Astrocyte of the spinal cord (primary cell): ENCODE measurements at regions not wholly inside any gene's neighbourhood (a gene's known extent, or its start where the extent isn't known, plus 50 kb on each side); places are given as distances from the start of the nearest gene placed in this dataset.
"Not testable (repeated sequence)": the region's sequence is repeated elsewhere in the genome, so short reads cannot be mapped to it uniquely, and the experiment has no call there.

ENCODE experiments used
- DNase-seq: peaks from one replicate; pipeline ENCODE4 v3.0.0; 2011; ENCODE audit warnings: low read depth, low spot score
- H3K4me3 ChIP-seq: 2 replicates; pipeline ENCODE4 v1.5.1; 2011; ENCODE audit warnings: low read depth, mild to moderate bottlenecking, low read length, moderate library complexity
- in situ Hi-C: cut with HindIII; loops from 2 replicates; pipeline ENCODE4 v1.10.0; 2017; ENCODE audit warnings: low sequenced_read_pairs
- TF ChIP-seq, protein P1 (sequence below): IDR thresholded peaks from 2 replicates; pipeline ENCODE4 v1.5.1; 2012; ENCODE audit warnings: low read depth, mild to moderate bottlenecking, low read length, inconsistent platforms

DNA sequence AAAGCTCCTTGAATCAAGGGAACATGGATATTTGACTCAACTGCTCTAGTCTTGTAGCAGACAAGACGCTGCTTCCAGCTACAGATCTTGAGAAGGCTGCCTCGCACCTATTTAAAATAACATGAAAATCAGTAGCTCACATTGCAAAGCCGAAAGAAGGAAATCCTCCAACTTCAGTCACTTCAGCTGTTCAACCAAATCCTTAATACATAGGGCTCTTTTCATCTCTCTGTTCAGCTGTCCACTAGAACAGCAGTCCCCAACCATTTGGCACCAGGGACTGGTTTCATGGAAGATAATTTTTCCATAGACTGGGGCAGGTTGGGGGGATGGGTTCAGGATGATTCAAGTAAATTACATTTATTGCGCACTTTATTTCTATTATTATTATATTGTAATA lies 1116.0 kb upstream of the TMEM132C start:
- in situ Hi-C loops, result no loop called here
- H3K4me3 ChIP-seq, result no peak overlapping the region
- TF ChIP-seq, protein P1, sequence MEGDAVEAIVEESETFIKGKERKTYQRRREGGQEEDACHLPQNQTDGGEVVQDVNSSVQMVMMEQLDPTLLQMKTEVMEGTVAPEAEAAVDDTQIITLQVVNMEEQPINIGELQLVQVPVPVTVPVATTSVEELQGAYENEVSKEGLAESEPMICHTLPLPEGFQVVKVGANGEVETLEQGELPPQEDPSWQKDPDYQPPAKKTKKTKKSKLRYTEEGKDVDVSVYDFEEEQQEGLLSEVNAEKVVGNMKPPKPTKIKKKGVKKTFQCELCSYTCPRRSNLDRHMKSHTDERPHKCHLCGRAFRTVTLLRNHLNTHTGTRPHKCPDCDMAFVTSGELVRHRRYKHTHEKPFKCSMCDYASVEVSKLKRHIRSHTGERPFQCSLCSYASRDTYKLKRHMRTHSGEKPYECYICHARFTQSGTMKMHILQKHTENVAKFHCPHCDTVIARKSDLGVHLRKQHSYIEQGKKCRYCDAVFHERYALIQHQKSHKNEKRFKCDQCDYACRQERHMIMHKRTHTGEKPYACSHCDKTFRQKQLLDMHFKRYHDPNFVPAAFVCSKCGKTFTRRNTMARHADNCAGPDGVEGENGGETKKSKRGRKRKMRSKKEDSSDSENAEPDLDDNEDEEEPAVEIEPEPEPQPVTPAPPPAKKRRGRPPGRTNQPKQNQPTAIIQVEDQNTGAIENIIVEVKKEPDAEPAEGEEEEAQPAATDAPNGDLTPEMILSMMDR, result no peak
- DNase-seq, result no peak

DNA sequence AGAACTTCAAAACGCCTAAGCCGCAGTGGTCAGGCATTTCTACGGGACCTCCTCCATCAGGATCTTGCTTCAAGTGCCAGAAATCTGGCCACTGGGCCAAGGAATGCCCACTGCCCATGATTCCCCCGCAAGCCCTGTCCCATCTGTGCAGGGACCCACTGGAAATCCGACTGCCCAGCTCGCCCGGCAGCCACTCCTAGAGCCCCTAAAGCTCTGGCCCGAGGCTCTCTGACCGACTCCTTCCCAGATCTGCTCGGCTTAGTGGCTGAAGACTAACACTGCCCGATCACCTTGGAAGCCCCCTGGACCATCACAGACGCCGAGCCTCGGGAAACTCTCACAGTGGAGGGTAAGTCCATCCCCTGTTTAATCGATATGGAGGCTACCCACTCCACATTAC lies 1113.0 kb upstream of the TMEM132C start:
- H3K4me3 ChIP-seq, result no peak overlapping the region
- TF ChIP-seq, protein P1, result no peak
- DNase-seq, result no peak
- in situ Hi-C loops, result no loop called here

DNA sequence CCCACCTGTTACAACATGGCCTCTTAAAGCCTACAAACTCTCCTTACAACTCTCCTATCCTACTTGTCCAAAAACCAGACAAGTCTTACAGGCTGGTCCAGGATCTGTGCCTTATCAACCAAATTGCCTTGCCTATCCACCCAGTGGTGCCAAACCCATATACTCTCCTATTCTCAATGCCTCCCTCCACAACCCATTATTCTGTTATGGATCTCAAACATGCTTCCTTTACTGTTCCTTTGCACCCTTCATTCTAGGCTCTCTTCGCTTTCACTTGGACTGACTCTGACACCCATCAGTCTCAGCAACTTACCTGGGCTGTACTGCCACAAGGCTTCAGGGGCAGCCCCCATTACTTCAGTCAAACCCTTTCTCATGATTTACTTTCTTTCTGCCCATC lies 1112.1 kb upstream of the TMEM132C start:
- DNase-seq, in situ Hi-C loops, H3K4me3 ChIP-seq: not testable (repeated sequence)

DNA sequence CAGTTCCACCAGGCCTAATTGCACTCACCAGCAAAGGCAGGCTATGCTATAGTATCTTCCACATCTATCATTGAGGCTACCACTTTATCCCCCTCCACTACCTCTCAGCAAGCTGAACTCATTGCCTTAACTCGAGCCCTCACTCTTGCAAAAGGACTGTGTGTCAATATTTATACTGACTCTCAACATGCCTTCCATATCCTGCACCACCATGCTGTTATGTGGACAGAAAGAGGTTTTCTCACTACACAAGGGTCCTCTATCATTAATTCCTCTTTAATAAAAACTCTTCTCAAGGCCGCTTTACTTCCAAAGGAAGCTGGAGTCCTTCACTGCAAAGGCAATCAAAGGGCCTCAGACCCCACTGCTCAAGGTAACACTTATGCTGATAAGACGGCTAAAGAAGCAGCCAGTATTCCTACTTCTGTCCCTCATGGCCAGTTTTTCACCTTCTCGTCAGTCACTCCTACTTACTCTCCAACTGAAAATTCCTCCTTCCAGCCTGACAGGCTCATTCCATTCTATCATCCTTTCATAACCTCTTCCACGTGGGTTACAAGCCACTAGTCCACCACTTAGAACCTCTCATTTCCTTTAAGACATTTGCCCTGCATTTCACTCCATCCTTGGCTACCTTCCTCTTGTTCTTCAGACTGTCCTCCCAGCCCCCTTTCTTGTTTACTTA lies 1110.9 kb upstream of the TMEM132C start:
- in situ Hi-C loops, DNase-seq, H3K4me3 ChIP-seq: not testable (repeated sequence)

DNA sequence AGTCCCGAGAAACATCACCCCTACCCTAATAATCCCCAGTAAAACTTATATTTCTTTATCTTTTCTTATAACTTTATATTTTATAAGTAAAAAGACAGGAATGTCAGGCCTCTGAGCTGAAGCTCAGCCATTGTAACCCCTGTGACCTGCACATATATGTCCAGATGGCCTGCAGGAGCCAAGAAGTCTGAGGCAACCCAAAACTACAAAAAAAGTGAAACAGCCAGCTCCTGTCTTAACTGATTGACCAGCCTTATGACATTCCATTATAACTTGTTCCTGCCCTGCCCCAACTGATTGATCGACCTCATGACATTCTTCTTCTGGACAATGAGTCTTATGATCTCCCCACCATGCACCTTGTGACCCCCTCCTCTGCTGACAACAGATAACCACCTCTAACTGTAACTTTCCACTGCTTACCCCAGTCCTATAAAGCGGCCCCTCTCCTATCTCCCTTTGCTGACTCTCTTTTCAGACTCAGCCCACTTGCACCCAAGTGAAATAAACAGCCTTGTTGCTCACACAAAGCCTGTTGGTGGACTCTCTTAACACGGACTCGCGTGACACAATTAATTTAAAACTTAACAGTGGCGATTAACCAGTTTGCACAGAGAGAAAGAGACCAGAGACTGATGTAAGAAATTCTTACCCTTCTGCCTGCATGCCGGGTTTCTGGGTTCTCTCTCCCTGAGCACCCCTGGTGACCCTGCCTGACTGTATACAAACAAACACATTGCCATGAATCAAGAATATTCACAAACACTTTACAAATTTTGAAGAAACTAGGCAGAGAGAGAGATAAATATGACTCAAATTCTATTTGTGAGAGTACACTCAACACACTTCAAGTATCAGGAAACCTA lies 1109.2 kb upstream of the TMEM132C start:
- in situ Hi-C loops, result not testable (repeated sequence)

DNA sequence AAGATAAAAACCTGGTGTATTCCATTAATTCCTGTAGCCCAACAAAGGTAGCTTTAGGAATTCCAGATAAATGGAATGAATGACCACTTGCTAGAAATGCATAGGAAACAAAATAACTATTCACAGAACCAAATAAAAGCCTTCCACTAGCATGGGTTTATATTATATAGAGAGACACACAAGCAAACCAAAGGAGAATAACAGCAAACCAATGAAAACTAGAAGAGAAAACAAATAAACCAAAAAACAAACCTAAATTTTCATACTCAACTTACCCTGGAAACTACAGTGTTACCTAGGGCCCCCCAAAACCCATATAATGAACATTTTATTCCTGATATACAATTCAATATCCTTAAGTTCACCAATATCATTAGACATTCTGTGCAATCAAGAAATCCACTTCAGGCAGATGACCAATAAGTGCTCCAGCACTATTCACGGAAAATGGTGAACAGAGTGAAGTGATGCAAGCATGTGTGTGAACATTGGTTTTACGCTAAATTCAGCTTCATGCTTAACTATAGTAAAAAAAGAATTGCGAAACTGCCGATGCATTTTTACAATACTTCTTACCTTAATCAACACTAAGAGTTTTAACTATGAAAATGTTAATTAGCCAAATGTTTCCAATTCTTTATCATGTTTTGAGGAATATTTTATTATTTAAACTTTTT lies 1108.4 kb upstream of the TMEM132C start:
- no peak overlapping the region for H3K4me3 ChIP-seq
- no peak for DNase-seq
- in situ Hi-C loops, result no loop called here
- TF ChIP-seq, protein P1, result no peak

More for the DNA sequence above, 1109.2 kb upstream of the TMEM132C start:
- DNase-seq, H3K4me3 ChIP-seq: not testable (repeated sequence)

DNA sequence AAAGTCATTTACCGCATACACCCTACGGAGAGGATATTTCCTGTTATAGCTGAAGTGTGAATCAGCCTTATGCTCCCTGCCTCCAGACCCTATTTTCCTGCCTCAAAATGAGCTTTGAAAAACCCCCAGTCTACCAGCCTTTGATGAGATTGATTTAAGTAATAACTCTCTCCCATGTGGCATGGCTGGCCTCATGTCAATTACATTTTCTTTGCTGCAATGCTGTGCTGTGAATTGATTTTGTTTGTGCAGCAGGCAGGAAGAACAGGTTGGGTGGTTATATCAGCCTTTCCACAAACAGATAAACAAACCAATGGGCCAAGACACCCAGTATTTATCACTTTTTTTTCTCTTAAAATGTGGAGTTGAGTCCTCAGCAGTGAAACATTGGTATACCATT lies 1105.5 kb upstream of the TMEM132C start:
- no peak for DNase-seq
- TF ChIP-seq, protein P1, result no peak
- no peak overlapping the region for H3K4me3 ChIP-seq
- in situ Hi-C loops, result no loop called here

DNA sequence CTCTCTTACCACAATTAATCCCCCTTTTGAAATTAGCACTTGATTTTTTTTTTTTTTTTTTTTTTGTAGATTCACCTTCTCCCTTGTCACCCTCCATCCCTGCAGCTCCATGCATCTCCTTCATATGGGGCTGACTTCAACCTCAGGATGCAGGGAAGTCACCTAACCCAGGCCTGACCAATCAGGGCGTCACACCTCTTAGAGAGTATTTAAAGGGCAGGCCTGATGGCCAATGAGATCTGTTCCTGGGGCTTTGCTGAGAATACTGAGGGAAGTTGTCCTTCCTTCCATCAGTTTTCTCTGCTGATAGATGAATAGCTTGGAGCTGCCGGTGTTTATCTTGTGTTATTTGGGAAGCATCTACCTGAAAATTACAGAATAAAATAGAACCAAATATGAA lies 1104.7 kb upstream of the TMEM132C start:
- no peak for DNase-seq
- no peak overlapping the region for H3K4me3 ChIP-seq
- TF ChIP-seq, protein P1, result no peak
- in situ Hi-C loops, result no loop called here
